ENCODE measurements at regions not wholly inside any gene's neighbourhood (a gene's known extent, or its start where the extent isn't known, plus 50 kb on each side); places are given as distances from the start of the nearest gene placed in this dataset.

GRCh38 chr4:123104310-123105025 is 182.1 kb upstream of the NUDT6 start:
- TF ChIP-seq POLR2AphosphoS5 (IDR thresholded peaks at IDR 0.05; ENCODE audit: low read length) (no peak), POLR2A (IDR thresholded peaks at IDR 0.05; ENCODE audit: low read depth, low read length) (no peak), CBX5 (IDR thresholded peaks at IDR 0.05; ENCODE audit: low read depth) (no peak), CTCF (IDR thresholded peaks at IDR 0.05 in 2 of 3, conservative IDR thresholded peaks at IDR 0.05 in 1 of 3; ENCODE audit: control insufficient read depth in 2 of 3, extremely low read depth in 1 of 3, insufficient read depth in 1 of 3, low read depth in 3 of 3, low read length in 3 of 3) (no peak), EP300 (IDR thresholded peaks at IDR 0.05; ENCODE audit: borderline replicate concordance in 1 of 2, control insufficient read depth in 1 of 2, low read depth in 2 of 2, low read length in 2 of 2) (no peak), CREB1 (IDR thresholded peaks at IDR 0.05; ENCODE audit: low read depth) (no peak), HCFC1 (IDR thresholded peaks at IDR 0.05; ENCODE audit: low read length) (no peak), ETV6 (conservative IDR thresholded peaks at IDR 0.05 in 1 of 2, IDR thresholded peaks at IDR 0.05 in 1 of 2; ENCODE audit: borderline replicate concordance in 1 of 2, low read depth in 1 of 2) (no peak), HDAC6 (IDR thresholded peaks at IDR 0.05; ENCODE audit: unreplicated experiment) (no peak), EZH2 (IDR thresholded peaks at IDR 0.05; ENCODE audit: borderline replicate concordance, control insufficient read depth, low read depth, low read length) (no peak), BCL3 (IDR thresholded peaks at IDR 0.05; ENCODE audit: borderline replicate concordance, insufficient read depth, low read depth, low read length, poor library complexity, severe bottlenecking) (no peak), MAX (IDR thresholded peaks at IDR 0.05; ENCODE audit: low read depth, low read length) (no peak), CBX3 (IDR thresholded peaks at IDR 0.05; ENCODE audit: borderline replicate concordance, low read depth) (no peak), TAF1 (IDR thresholded peaks at IDR 0.05; ENCODE audit: borderline replicate concordance, low read depth, low read length) (no peak)
